ENCODE measurements at regions not wholly inside any gene's neighbourhood (a gene's known extent, or its start where the extent isn't known, plus 50 kb on each side); places are given as distances from the start of the nearest gene placed in this dataset.

GRCh38 chr9:90310521-90310876 lies 332.1 kb downstream of the DIRAS2 start:
- Mint-ChIP-seq H3K4me1 (ENCODE audit: low read depth) (no peaks in the 10 kb centered on the region), H3K27me3 (peaks cover 19% of the 10 kb centered on the region), H3K4me3 (no peak overlapping the region), H3K9me3 (no peaks in the 10 kb centered on the region), H3K27ac (no peak overlapping the region), H3K36me3 (ENCODE audit: low read depth) (no peaks in the 10 kb centered on the region)
- Histone ChIP-seq H3K36me3 (ENCODE audit: insufficient read depth, low read length) (no peaks in the 10 kb centered on the region), H3K27me3 (ENCODE audit: control insufficient read depth in 1 of 2, insufficient read depth in 2 of 2, low read length in 2 of 2) (peaks cover 0 to 2% of the 10 kb centered on the region in 2 experiments), H3K4me3 (ENCODE audit: low read length) (no peak overlapping the region), H3K27ac (ENCODE audit: low read depth in 1 of 2, low read length in 2 of 2) (no peak overlapping the region), H3K9me3 (ENCODE audit: control insufficient read depth in 1 of 2, insufficient read depth in 1 of 2, low read length in 2 of 2) (no peaks in the 10 kb centered on the region), H3K4me1 (ENCODE audit: insufficient read depth, low read length) (no peaks in the 10 kb centered on the region)
- CTCF ChIA-PET: no interaction called here
- POLR2A ChIA-PET: no interaction called here
- ATAC-seq (ENCODE audit: poor library complexity): no peak
- intact Hi-C loops (cut with DNase I, micrococcal nuclease): no loop called here
- no peak for TF ChIP-seq CTCF (IDR thresholded peaks at IDR 0.05)
- no peak for DNase-seq

- Mint-ChIP-seq H3K27me3 (peaks cover 12% of the 10 kb centered on the region), H3K27ac (no peak overlapping the region)
Observed at GRCh38 chr9:90311811-90312210, 330.8 kb downstream of the DIRAS2 start.

GRCh38 chr9:90322296-90322695 lies 320.3 kb downstream of the DIRAS2 start:
- no peak overlapping the region for H3K27ac ChIP-seq (ENCODE audit: low read depth in 1 of 2, low read length in 2 of 2)
- Mint-ChIP-seq H3K4me1 (ENCODE audit: low read depth) (no peaks in the 10 kb centered on the region), H3K27me3 (peaks cover 33% of the 10 kb centered on the region), H3K36me3 (ENCODE audit: low read depth) (no peaks in the 10 kb centered on the region), H3K27ac (no peak overlapping the region), H3K4me3 (no peak overlapping the region), H3K9me3 (no peaks in the 10 kb centered on the region)
- peaks cover 0 to 3% of the 10 kb centered on the region in 2 experiments for H3K27me3 ChIP-seq (ENCODE audit: control insufficient read depth in 1 of 2, insufficient read depth in 2 of 2, low read length in 2 of 2)
- intact Hi-C loops (cut with DNase I, micrococcal nuclease): no loop called here
- no peak for TF ChIP-seq CTCF (IDR thresholded peaks at IDR 0.05)
- CTCF ChIA-PET: no interaction called here
- H3K4me3 ChIP-seq (ENCODE audit: low read length): no peak overlapping the region
- ATAC-seq (ENCODE audit: poor library complexity) (no peak), DNase-seq (no peak)
- H3K36me3 ChIP-seq (ENCODE audit: insufficient read depth, low read length): no peaks in the 10 kb centered on the region
- H3K4me1 ChIP-seq (ENCODE audit: insufficient read depth, low read length): no peaks in the 10 kb centered on the region
- H3K9me3 ChIP-seq (ENCODE audit: control insufficient read depth in 1 of 2, insufficient read depth in 1 of 2, low read length in 2 of 2): no peaks in the 10 kb centered on the region
- POLR2A ChIA-PET: no interaction called here

More at GRCh38 chr9:90311811-90312210, 330.8 kb downstream of the DIRAS2 start:
- Histone ChIP-seq H3K36me3 (ENCODE audit: insufficient read depth, low read length) (no peaks in the 10 kb centered on the region), H3K9me3 (ENCODE audit: control insufficient read depth in 1 of 2, insufficient read depth in 1 of 2, low read length in 2 of 2) (no peaks in the 10 kb centered on the region), H3K27ac (ENCODE audit: low read depth in 1 of 2, low read length in 2 of 2) (no peak overlapping the region), H3K27me3 (ENCODE audit: control insufficient read depth in 1 of 2, insufficient read depth in 2 of 2, low read length in 2 of 2) (no peaks in the 10 kb centered on the region), H3K4me1 (ENCODE audit: insufficient read depth, low read length) (no peaks in the 10 kb centered on the region), H3K4me3 (ENCODE audit: low read length) (no peak overlapping the region)
- TF ChIP-seq CTCF (IDR thresholded peaks at IDR 0.05): no peak
- no peaks in the 10 kb centered on the region for H3K4me1 Mint-ChIP-seq (ENCODE audit: low read depth)
- ChIA-PET CTCF (no interaction called here), POLR2A (no interaction called here)
- no peaks in the 10 kb centered on the region for H3K36me3 Mint-ChIP-seq (ENCODE audit: low read depth)
- DNase-seq: no peak
- ATAC-seq (ENCODE audit: poor library complexity): no peak
- no peaks in the 10 kb centered on the region for H3K9me3 Mint-ChIP-seq
- no peak overlapping the region for H3K4me3 Mint-ChIP-seq
- intact Hi-C loops (cut with DNase I, micrococcal nuclease): no loop called here

Measured in CD4-positive, alpha-beta T cell (primary cell).